CD4-positive, alpha-beta T cell treated with Interleukin-12 subunit alpha and Interleukin-12 subunit beta, for 1 hour (primary cell): ENCODE measurements at regions not wholly inside any gene's neighbourhood (a gene's known extent, or its start where the extent isn't known, plus 50 kb on each side); places are given as distances from the start of the nearest gene placed in this dataset.

ENCODE experiments used
- DNase-seq: peaks from one replicate; pipeline ENCODE4 v3.0.0-alpha.2; 2020

- no peak for DNase-seq
Observed at GRCh38 chr20:21809961-21810523, 104.6 kb downstream of the PAX1 start.

DNA sequence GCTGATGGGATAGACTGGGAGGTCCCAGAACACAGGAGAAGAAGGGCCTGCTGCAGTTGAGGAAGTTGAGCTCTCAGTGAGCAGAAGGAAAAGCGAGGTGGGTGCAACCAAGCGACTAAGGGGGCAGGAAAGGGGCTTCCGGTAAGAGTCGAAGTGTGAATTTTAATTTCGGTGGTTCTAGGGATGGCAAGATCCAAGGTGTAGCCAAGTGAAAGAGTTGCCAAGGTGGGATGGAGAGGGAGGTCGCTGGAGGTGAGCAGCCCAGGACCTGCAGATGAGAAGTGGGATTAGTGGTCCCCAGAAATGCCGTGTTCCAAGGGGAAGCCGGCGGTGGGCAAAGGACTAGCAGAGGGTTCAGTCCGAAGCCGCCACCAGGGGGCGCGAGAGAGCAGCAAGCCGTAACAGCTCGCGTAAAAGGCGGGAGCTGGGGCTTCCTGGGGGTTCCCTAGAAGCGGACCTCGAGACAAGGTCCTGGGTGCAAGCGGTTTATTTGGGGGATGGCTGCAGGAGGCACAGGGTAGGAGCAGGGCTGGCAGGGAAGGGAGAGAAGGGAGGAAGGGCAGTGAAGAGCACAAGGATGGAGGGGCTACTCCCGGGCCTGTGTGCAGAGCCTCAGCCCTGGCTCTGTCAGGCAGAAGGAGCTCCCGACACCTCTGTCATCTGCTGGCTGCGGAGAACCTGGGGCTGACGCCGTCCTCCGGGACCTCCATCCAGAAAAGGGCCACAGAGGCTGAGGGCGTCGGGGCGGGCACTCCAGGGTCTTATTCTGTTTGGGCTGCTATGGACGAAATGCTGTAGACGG, 103.6 kb downstream of the PAX1 start:
- no peak for DNase-seq

DNA sequence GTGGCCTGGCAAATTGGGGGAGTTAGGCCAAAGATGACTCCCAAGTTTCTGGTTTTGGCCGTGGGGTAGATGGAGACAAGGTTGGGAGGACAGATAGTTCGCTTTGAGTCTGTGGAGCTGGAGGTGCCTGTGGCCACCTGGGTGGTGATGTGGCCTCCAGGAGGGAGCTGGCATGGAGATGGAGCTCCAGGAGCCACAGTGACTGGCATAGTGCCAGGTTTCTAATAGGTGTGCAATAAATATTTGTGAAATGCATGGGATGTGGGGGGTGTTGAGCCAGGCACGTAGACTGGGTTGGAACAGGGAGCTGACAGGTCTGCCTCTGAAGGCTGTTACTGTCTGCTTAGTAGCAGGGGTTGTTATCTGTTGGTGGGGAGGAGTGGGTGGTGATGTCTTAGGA, 102.7 kb downstream of the PAX1 start:
- no peak for DNase-seq

DNA sequence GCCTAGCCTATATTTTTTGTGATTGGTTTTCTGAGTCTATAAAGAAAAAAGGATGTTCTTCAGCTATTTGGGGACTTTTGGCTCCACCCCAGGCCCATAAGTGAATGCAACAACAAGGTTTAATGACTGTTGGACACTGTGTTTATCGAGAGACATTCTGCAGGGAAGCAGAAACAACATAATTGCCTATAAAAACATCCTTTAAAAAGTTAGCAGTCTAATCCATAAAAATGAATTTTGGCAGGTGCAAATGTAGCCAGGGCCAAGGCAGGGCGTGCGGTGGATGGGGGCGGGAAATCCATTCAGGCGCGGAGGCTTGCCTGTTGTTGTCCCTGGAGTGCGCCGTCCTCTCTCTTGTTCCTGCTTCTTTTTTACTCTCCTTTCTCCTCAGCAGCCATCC, 99.3 kb downstream of the PAX1 start:
- no peak for DNase-seq

DNA sequence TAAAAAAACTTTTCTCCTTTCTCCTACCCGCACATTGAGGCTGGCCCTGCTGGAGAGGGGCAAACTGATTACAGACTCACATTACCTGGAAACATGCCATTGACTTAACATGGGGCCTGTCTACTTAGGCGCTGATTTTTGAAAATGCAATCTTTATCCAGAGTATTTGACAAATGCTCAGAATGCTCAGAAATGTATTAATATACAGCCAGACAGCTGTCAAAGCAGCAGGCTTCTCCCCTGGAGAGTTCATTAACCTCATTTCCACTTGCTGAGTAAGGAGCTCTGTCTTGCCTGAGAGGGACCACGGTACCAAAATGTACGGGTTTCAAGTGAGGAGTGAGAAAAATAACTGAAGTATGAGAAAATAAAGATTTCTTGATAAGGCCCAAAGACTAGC, 95.7 kb downstream of the PAX1 start:
- DNase-seq: no peak

DNA sequence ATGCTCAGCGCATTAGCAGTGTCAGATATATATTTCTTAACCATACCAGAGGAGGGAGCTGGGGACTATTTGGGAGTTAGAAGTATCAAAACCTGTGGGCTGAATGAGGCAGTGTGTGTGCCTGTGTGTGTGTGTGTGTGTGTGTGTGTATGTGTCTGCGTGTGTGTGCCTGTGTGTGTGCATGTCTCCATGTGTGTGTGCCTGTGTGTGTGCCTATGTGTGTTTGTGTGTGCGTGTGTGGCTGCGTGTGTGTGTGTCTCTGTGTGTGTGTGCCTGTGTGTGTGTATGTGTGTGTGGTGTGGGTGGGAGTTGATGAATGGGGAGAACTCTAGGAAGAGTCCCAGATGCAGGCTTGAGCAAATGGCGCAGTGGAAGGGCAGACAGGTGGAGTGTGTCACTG, 92.9 kb downstream of the PAX1 start:
- DNase-seq: no peak

- no peak for DNase-seq
Observed at GRCh38 chr20:21796059-21796458, 90.6 kb downstream of the PAX1 start.

GRCh38 chr20:21788082-21788481, 82.6 kb downstream of the PAX1 start:
- no peak for DNase-seq

DNA sequence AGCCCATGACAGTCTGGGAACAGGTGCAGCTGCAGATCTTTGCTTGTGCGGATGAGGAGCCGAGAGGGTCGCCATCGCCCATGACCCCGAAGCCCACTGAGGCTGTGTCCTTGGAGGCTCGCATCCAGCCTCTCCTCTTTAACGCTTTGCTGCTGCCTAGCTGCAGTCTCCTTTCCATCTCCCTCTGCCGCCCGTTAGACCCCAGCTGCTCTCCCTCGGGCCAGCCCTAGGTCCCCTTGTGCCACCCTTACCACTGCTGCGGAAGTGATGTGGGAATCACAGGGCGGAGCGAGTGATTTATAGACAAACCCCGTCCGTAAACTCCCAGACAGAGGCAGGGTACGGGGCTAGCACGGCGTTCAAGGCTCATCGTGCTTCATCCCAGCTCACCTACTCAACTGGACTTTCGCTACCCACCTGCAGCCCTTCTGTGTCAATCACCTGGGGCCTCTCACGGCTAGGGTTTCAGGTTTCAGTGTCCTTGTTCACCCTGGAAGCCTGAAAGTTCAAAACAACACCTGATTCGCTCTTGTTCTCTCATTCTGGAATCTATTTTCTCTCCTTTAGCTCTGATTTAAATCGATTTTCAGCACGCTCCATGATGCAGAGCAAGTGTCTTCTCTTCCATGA, 76.1 kb downstream of the PAX1 start:
- DNase-seq: no peak

DNA sequence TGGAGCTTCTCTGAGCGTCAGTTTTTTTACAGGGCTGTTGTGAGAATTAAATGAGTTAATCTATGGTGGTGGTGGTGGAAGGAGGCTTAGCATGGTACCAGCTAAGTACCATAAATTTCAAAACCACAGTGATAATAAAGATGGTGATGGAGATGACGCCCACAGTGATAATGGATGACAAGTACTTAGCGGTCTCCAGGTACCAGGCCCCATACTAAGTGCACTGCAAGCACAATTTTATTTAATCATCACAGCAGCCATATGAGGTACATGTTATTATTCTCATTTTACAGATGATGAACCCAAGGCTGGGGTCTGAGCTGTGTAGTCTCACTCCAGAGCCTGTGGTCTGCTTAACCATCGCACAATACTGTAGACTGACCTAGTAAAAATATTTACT, 75.1 kb downstream of the PAX1 start:
- no peak for DNase-seq
